IMR-90 (cell line): ENCODE measurements at regions not wholly inside any gene's neighbourhood (a gene's known extent, or its start where the extent isn't known, plus 50 kb on each side); places are given as distances from the start of the nearest gene placed in this dataset.

Experiments used
- CTCF ChIP-seq: conservative IDR thresholded peaks from 2 replicates; pipeline ENCODE4 v1.5.1; 2012; ENCODE audit warnings: mild to moderate bottlenecking, low read depth, low read length, improper control_type of control experiment
- POLR2A ChIP-seq: IDR thresholded peaks from 2 replicates; pipeline ENCODE4 v1.6.1; 2012; ENCODE audit warnings: mild to moderate bottlenecking, low read depth, low read length

DNA sequence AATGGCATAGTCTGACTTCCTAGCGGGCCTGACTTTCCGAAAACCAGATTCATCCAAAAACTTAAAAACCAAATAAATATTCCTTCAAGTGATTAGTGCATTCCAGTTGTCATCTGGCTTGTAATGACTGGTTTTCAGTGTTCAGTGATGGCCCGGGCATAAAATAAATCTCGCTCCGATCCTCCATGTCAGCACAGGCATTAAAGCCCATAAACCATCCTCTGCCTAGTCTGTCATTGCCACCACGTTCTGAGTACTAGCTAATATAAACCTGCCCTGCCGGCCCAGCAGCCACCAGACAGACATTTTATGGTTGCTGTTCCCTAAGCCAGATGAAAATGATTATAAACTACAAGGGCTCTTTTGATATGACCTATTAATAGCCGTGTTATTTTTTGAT, 232.3 kb upstream of the GMDS start:
- TF ChIP-seq CTCF: no peak
- no peak for TF ChIP-seq POLR2A
